IPS-15b (cell line): ENCODE measurements at regions not wholly inside any gene's neighbourhood (a gene's known extent, or its start where the extent isn't known, plus 50 kb on each side); places are given as distances from the start of the nearest gene placed in this dataset.
"Not testable (repeated sequence)": the region's sequence is repeated elsewhere in the genome, so short reads cannot be mapped to it uniquely, and the experiment has no call there.

Experiments used
- H3K27me3 ChIP-seq: one replicate; pipeline ENCODE4 v1.6.1; 2013; ENCODE audit warnings: low read length; ENCODE audit not compliant: control insufficient read depth, insufficient read depth
- H3K36me3 ChIP-seq: one replicate; pipeline ENCODE4 v1.6.1; 2013; ENCODE audit warnings: low read length; ENCODE audit not compliant: control insufficient read depth, insufficient read depth
- H3K4me1 ChIP-seq: one replicate; pipeline ENCODE4 v1.6.1; 2013; ENCODE audit warnings: mild to moderate bottlenecking, low read length; ENCODE audit not compliant: control insufficient read depth, insufficient read depth
- H3K4me3 ChIP-seq: one replicate; pipeline ENCODE4 v1.5.1; 2013; ENCODE audit warnings: low read depth, low read length
- H3K9ac ChIP-seq: one replicate; pipeline ENCODE4 v1.6.1; 2013; ENCODE audit warnings: low read depth, mild to moderate bottlenecking, low read length
- H3K9me3 ChIP-seq: one replicate; pipeline ENCODE4 v1.6.1; 2013; ENCODE audit warnings: mild to moderate bottlenecking, low read length; ENCODE audit not compliant: control insufficient read depth, insufficient read depth

DNA sequence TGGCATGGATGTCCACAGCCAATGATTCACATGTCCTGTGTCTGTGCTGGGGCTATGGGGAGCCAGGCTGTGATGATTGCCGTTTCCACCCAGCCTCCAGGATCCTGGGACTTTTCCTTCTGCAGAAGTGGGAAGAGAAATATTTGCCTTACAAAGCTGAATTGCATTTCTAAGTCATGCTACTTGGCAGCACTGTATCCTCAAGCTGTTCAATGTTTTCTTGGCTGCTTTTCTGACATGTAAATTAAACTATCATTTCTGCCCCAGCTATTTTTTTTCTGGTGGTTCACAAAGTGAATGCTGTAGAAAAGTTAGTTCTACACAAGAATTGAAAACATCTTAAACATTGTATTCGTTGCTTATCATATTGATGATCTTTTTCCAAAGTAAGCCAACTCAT, 51.9 kb upstream of the TCERG1L start:
- no peak overlapping the region for H3K9ac ChIP-seq
- no peaks in the 10 kb centered on the region for H3K4me1 ChIP-seq
- no peaks in the 10 kb centered on the region for H3K27me3 ChIP-seq
- no peak overlapping the region for H3K4me3 ChIP-seq
- no peaks in the 10 kb centered on the region for H3K9me3 ChIP-seq
- no peaks in the 10 kb centered on the region for H3K36me3 ChIP-seq

DNA sequence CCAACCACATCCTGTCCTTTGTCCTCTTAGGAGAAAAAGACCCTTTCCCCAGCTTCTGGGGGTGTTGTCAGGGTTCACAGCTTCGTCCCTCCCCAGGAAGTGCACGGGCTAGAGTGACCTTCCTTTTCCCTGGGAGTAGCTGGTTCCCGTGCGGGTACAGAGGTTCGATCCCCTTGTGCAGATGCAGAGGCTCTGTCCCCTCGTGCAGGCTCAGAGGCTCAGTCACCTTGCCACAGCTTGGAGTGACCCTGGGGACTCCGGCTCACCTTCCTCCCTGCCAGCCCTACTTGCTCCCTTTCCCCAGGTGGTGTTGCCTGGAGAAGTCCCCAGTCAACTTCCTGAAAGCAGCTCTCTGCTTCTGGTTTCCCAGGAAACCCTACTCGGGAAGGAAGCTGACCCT, 60.0 kb upstream of the TCERG1L start:
- Histone ChIP-seq H3K36me3 (no peaks in the 10 kb centered on the region), H3K27me3 (no peaks in the 10 kb centered on the region), H3K9me3 (no peaks in the 10 kb centered on the region), H3K9ac (no peak overlapping the region), H3K4me3 (no peak overlapping the region), H3K4me1 (no peaks in the 10 kb centered on the region)

GRCh38 chr10:131381576-131381975, 70.1 kb upstream of the TCERG1L start:
- Histone ChIP-seq H3K4me3 (no peak overlapping the region), H3K36me3 (no peaks in the 10 kb centered on the region), H3K9me3 (no peaks in the 10 kb centered on the region), H3K9ac (no peak overlapping the region), H3K27me3 (peaks cover 3% of the 10 kb centered on the region), H3K4me1 (no peaks in the 10 kb centered on the region)

DNA sequence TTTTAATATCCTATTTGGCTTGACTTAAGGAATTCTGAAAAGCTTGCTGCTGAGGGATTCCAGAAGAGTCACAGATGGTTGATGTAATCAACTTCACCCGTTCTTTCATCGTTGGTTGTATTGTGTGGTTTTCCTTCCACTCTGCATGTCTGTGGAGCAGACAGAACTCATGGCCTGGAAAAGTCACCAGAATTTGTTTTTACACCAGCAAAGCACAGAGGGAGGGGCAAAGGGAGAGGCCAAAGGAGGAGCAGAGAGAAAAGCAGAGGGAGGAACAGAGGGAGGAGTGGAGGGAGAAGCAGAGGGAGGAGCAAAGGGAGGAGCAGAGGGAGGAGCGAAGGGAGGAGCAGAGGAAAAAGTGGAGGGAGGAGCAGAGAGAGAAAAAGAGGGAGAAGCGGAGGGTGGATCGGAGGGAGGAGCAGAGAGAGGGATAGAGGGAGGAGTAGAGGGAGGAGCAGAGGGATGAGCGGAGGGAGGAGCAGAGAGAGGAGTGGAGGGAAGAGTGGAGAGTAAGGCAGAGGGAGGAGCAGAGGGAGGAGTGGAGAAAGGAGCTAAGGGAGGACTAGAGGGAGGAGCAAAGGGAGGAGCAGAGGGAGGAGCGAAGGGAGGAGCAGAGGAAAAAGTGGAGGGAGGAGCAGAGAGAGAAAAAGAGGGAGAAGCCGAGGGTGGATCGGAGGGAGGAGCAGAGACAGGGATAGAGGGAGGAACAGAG, 73.8 kb upstream of the TCERG1L start:
- not testable (repeated sequence) for H3K4me3 ChIP-seq, H3K36me3 ChIP-seq, H3K9ac ChIP-seq, H3K9me3 ChIP-seq, H3K4me1 ChIP-seq
- peaks cover 13% of the 10 kb centered on the region for H3K27me3 ChIP-seq

DNA sequence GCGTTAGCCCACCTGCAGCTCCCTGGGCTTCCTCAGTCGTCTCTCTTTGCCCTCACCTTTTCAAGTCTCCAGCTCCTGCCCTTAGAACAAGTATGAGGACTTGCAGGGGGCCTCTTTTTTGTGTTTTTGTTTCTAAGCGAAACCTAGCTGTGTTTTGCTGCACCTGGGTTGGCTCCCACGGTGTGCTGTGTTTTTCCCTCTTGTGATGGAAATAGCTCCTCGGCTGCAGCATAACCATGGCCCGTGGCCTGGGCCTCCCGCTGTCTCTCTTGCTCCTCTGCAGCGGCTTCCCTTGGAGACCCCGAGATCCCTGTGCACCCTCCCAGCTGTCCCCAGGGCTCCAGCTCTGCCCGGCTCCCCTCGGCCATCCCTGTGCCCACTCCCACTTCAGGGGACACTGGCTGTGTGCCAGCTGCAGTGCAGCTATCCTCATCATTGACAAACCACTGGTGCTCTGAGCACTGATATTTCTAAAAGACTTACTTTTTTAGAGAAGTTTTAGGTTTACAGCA, 75.6 kb upstream of the TCERG1L start:
- Histone ChIP-seq H3K4me1 (no peaks in the 10 kb centered on the region), H3K9me3 (no peaks in the 10 kb centered on the region), H3K27me3 (peaks cover 13% of the 10 kb centered on the region), H3K9ac (no peak overlapping the region), H3K4me3 (no peak overlapping the region), H3K36me3 (no peaks in the 10 kb centered on the region)

DNA sequence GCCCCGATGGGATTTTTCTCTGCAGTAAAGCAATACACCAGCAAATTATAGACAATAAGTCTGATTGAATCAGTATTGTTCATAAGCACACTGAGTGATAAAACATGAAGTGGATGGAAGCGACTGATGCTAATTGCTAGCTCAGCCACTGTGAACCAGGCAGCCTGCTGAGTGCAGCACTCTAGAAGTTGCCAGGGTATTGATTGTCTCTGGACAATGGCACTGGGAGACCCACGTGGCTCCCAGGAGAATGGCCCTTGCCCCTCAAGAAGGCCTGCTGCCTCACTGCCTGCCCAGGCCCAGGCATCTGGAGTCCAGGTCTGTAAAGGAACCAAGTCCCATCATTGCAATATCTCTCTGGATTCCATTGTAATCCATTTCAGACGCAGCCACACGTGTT, 80.4 kb upstream of the TCERG1L start:
- Histone ChIP-seq H3K4me1 (no peaks in the 10 kb centered on the region), H3K9ac (no peak overlapping the region), H3K36me3 (no peaks in the 10 kb centered on the region), H3K27me3 (peaks cover 10% of the 10 kb centered on the region), H3K4me3 (no peak overlapping the region), H3K9me3 (no peaks in the 10 kb centered on the region)

GRCh38 chr10:131396121-131397050, 84.9 kb upstream of the TCERG1L start:
- Histone ChIP-seq H3K4me1 (no peaks in the 10 kb centered on the region), H3K9ac (no peak overlapping the region), H3K27me3 (no peaks in the 10 kb centered on the region), H3K4me3 (no peak overlapping the region), H3K36me3 (no peaks in the 10 kb centered on the region), H3K9me3 (no peaks in the 10 kb centered on the region)

GRCh38 chr10:131398166-131398565, 86.6 kb upstream of the TCERG1L start:
- H3K4me3 ChIP-seq = no peak overlapping the region
- H3K27me3 ChIP-seq = no peaks in the 10 kb centered on the region
- no peaks in the 10 kb centered on the region for H3K4me1 ChIP-seq
- no peaks in the 10 kb centered on the region for H3K9me3 ChIP-seq
- H3K36me3 ChIP-seq = no peaks in the 10 kb centered on the region
- no peak overlapping the region for H3K9ac ChIP-seq

DNA sequence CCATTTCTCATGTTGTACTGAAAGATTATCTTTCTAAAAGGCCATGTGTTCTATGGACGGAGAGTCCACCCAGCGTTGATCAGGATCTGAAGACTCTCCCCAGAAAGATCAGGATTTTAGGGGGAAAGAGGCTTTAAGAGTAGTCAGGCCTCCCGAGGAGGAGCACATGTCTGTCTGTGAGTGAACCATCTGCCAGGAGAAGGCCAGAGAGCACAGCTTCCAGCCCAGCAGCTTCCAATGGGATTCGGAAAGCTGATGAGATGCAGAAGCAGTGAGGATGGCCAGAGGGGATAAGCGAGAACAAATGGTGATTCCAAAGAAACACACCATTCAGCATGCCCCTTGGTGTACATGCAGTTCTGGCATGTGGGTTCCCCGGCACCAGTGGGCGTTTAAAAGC, 88.5 kb upstream of the TCERG1L start:
- no peak overlapping the region for H3K4me3 ChIP-seq
- no peaks in the 10 kb centered on the region for H3K36me3 ChIP-seq
- no peaks in the 10 kb centered on the region for H3K27me3 ChIP-seq
- H3K9me3 ChIP-seq = no peaks in the 10 kb centered on the region
- H3K4me1 ChIP-seq = no peaks in the 10 kb centered on the region
- H3K9ac ChIP-seq = no peak overlapping the region

- Histone ChIP-seq H3K9me3 (no peaks in the 10 kb centered on the region), H3K4me1 (no peaks in the 10 kb centered on the region), H3K27me3 (no peaks in the 10 kb centered on the region), H3K36me3 (no peaks in the 10 kb centered on the region), H3K4me3 (no peak overlapping the region), H3K9ac (no peak overlapping the region)
Observed at GRCh38 chr10:131400513-131400912, 89.0 kb upstream of the TCERG1L start.

- Histone ChIP-seq H3K4me1 (no peaks in the 10 kb centered on the region), H3K36me3 (no peaks in the 10 kb centered on the region), H3K27me3 (no peaks in the 10 kb centered on the region), H3K9ac (no peak overlapping the region), H3K4me3 (no peak overlapping the region), H3K9me3 (no peaks in the 10 kb centered on the region)
Observed at GRCh38 chr10:131402771-131403650, 91.5 kb upstream of the TCERG1L start.
